Panc1 (cell line): ENCODE measurements at regions not wholly inside any gene's neighbourhood (a gene's known extent, or its start where the extent isn't known, plus 50 kb on each side); places are given as distances from the start of the nearest gene placed in this dataset.

Experiments used
- ATAC-seq: fragments of 200-7000 bp; cut with Tn5 transposase; 2 replicates; pipeline ENCODE4 v1.9.1; 2020; ENCODE audit warnings: mild to moderate bottlenecking, moderate library complexity
- BruUV-seq: library from RNA; stranded (reverse); fragments of 400-500 nt; replicated peaks from 2 replicates; lab custom pipeline; 2021; lab: Mats Ljungman, UMichigan
- CTCF ChIA-PET: fragments of 300-600 bp; sonication (Branson Sonifier 250); formaldehyde crosslinking; loops from one replicate; lab custom pipeline; 2022; ENCODE audit warnings: antibody characterized with exemption; lab: Charles Lee
- POLR2A ChIA-PET: fragments of 300-600 bp; sonication (Branson Sonifier 250); formaldehyde crosslinking; loops from one replicate; lab custom pipeline; 2022; ENCODE audit warnings: antibody characterized with exemption; lab: Charles Lee
- DNase-seq: peaks from one replicate; pipeline ENCODE4 v3.0.0-alpha.2; 2010; ENCODE audit warnings: low read depth, low spot score
- H3K27ac ChIP-seq: 2 replicates; pipeline ENCODE4 v1.5.1; 2011; ENCODE audit warnings: mild to moderate bottlenecking, low read length, inconsistent platforms
- H3K27me3 ChIP-seq: fragments of 200-500 bp; sonication (Bioruptor generic); 2 replicates; pipeline ENCODE4 v1.6.0; 2014; ENCODE audit warnings: low read length, inconsistent platforms; ENCODE audit not compliant: control insufficient read depth, insufficient read depth
- H3K36me3 ChIP-seq: fragments of 200-500 bp; sonication (Bioruptor generic); 2 replicates; pipeline ENCODE4 v1.5.1; 2014; ENCODE audit warnings: inconsistent platforms, mild to moderate bottlenecking, low read length, moderate library complexity; ENCODE audit not compliant: control insufficient read depth, insufficient read depth
- H3K4me1 ChIP-seq: 2 replicates; pipeline ENCODE4 v1.5.1; 2011; ENCODE audit warnings: inconsistent platforms, mild to moderate bottlenecking, low read length, moderate library complexity; ENCODE audit not compliant: control insufficient read depth, insufficient read depth
- H3K4me3 ChIP-seq, 2 experiments: 2 replicates each; pipeline ENCODE4 v1.5.1; 2011 to 2012; ENCODE audit warnings: low read depth in 2 of 2, low read length in 2 of 2, mild to moderate bottlenecking in 2 of 2, inconsistent platforms in 1 of 2, moderate library complexity in 1 of 2
- H3K9me3 ChIP-seq: fragments of 200-500 bp; sonication (Bioruptor generic); 2 replicates; pipeline ENCODE4 v1.5.1; 2014; ENCODE audit warnings: low read depth, mild to moderate bottlenecking, inconsistent platforms, low read length, moderate library complexity; ENCODE audit not compliant: control insufficient read depth, insufficient read depth
- POLR2AphosphoS5 ChIP-seq: IDR thresholded peaks from 2 replicates; pipeline ENCODE4 v1.6.1; 2012; ENCODE audit warnings: mild to moderate bottlenecking, low read depth, low read length, moderate library complexity
- SIN3A ChIP-seq: IDR thresholded peaks from 2 replicates; pipeline ENCODE4 v1.6.1; 2012; ENCODE audit warnings: low read depth, mild to moderate bottlenecking, low read length, moderate library complexity, borderline replicate concordance; ENCODE audit not compliant: insufficient read depth
- TCF7L2 ChIP-seq: IDR thresholded peaks from 2 replicates; pipeline ENCODE4 v1.6.1; 2011; ENCODE audit warnings: mild to moderate bottlenecking, low read depth, low read length, inconsistent platforms
- in situ Hi-C: cut with HindIII; loops from 2 replicates; pipeline ENCODE4 v1.10.0; 2016; ENCODE audit warnings: low sequenced_read_pairs, low pct_unique_long_range_greater_than_20kb
- intact Hi-C: fragments of 100-400 bp; cut with micrococcal nuclease; formaldehyde crosslinking; loops from one replicate; pipeline ENCODE4 v1.10.0; 2022; ENCODE audit not compliant: unreplicated experiment
- TF ChIP-seq, protein P1 (sequence below): fragments of 450-650 bp; IDR thresholded peaks from 2 replicates; pipeline ENCODE4 v1.5.1; 2017; ENCODE audit warnings: mild to moderate bottlenecking
- TF ChIP-seq, protein P2 (sequence below), 2 experiments: IDR thresholded peaks; 2 replicates each; pipeline ENCODE4 v1.6.1; 2011 to 2012; ENCODE audit warnings: low read depth in 2 of 2, control low read depth in 1 of 2, low read length in 1 of 2, mild to moderate bottlenecking in 1 of 2, moderate library complexity in 1 of 2; ENCODE audit not compliant: insufficient read depth in 1 of 2

GRCh38 chr12:42776396-42776795 is 186.8 kb upstream of the PRICKLE1 start:
- intact Hi-C loops (no loop called here), in situ Hi-C loops (no loop called here)
- Histone ChIP-seq H3K27ac (no peak overlapping the region), H3K4me1 (no peaks in the 10 kb centered on the region; the same call in 1 of the 2 replicates), H3K36me3 (no peaks in the 10 kb centered on the region), H3K27me3 (no peaks in the 10 kb centered on the region), H3K4me3 (no peak overlapping the region), H3K9me3 (no peaks in the 10 kb centered on the region)
- BruUV-seq: no TSS peak
- no peak for ATAC-seq
- POLR2A ChIA-PET: no interaction called here
- CTCF ChIA-PET: no interaction called here
- no peak for DNase-seq
- TF ChIP-seq, protein P1, sequence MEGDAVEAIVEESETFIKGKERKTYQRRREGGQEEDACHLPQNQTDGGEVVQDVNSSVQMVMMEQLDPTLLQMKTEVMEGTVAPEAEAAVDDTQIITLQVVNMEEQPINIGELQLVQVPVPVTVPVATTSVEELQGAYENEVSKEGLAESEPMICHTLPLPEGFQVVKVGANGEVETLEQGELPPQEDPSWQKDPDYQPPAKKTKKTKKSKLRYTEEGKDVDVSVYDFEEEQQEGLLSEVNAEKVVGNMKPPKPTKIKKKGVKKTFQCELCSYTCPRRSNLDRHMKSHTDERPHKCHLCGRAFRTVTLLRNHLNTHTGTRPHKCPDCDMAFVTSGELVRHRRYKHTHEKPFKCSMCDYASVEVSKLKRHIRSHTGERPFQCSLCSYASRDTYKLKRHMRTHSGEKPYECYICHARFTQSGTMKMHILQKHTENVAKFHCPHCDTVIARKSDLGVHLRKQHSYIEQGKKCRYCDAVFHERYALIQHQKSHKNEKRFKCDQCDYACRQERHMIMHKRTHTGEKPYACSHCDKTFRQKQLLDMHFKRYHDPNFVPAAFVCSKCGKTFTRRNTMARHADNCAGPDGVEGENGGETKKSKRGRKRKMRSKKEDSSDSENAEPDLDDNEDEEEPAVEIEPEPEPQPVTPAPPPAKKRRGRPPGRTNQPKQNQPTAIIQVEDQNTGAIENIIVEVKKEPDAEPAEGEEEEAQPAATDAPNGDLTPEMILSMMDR: no peak
- TF ChIP-seq, protein P2, sequence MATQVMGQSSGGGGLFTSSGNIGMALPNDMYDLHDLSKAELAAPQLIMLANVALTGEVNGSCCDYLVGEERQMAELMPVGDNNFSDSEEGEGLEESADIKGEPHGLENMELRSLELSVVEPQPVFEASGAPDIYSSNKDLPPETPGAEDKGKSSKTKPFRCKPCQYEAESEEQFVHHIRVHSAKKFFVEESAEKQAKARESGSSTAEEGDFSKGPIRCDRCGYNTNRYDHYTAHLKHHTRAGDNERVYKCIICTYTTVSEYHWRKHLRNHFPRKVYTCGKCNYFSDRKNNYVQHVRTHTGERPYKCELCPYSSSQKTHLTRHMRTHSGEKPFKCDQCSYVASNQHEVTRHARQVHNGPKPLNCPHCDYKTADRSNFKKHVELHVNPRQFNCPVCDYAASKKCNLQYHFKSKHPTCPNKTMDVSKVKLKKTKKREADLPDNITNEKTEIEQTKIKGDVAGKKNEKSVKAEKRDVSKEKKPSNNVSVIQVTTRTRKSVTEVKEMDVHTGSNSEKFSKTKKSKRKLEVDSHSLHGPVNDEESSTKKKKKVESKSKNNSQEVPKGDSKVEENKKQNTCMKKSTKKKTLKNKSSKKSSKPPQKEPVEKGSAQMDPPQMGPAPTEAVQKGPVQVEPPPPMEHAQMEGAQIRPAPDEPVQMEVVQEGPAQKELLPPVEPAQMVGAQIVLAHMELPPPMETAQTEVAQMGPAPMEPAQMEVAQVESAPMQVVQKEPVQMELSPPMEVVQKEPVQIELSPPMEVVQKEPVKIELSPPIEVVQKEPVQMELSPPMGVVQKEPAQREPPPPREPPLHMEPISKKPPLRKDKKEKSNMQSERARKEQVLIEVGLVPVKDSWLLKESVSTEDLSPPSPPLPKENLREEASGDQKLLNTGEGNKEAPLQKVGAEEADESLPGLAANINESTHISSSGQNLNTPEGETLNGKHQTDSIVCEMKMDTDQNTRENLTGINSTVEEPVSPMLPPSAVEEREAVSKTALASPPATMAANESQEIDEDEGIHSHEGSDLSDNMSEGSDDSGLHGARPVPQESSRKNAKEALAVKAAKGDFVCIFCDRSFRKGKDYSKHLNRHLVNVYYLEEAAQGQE (IDR thresholded peaks at IDR 0.05; ENCODE audit: insufficient read depth in 1 of 2, low read depth in 2 of 2, low read length in 1 of 2): no peak

GRCh38 chr12:42774238-42774637 is 184.7 kb upstream of the PRICKLE1 start:
- intact Hi-C loops: no loop called here
- no peak for ATAC-seq

More at GRCh38 chr12:42774238-42774637, 184.7 kb upstream of the PRICKLE1 start:
- TF ChIP-seq POLR2AphosphoS5: no peak
- TF ChIP-seq TCF7L2: no peak
- TF ChIP-seq SIN3A: no peak
- TF ChIP-seq, protein P2 (IDR thresholded peaks at IDR 0.05; ENCODE audit: insufficient read depth in 1 of 2, low read depth in 2 of 2, low read length in 1 of 2): no peak
- TF ChIP-seq, protein P1: no peak
- POLR2A ChIA-PET: no interaction called here
- no peaks in the 10 kb centered on the region for H3K27me3 ChIP-seq
- no peak overlapping the region for H3K27ac ChIP-seq
- no peak for DNase-seq
- no TSS peak for BruUV-seq
- in situ Hi-C loops: no loop called here
- H3K9me3 ChIP-seq: no peaks in the 10 kb centered on the region
- no peak overlapping the region for H3K4me3 ChIP-seq
- CTCF ChIA-PET: no interaction called here
- no peaks in the 10 kb centered on the region for H3K36me3 ChIP-seq
- H3K4me1 ChIP-seq: no peaks in the 10 kb centered on the region; the same call in 1 of the 2 replicates
